DOHH2 (cell line): ENCODE measurements at regions not wholly inside any gene's neighbourhood (a gene's known extent, or its start where the extent isn't known, plus 50 kb on each side); places are given as distances from the start of the nearest gene placed in this dataset.

Experiments used
- CTCF ChIP-seq: fragments of 200-600 bp; sonication (generic); IDR thresholded peaks from one replicate; pipeline ENCODE4 v1.5.1; 2014; ENCODE audit warnings: antibody characterized with exemption, mild to moderate bottlenecking, low read depth, low read length; ENCODE audit not compliant: poor library complexity, severe bottlenecking
- EZH2phosphoT487 ChIP-seq: fragments of 200-600 bp; sonication (generic); IDR thresholded peaks from 2 replicates; pipeline ENCODE4 v1.6.1; 2017; ENCODE audit warnings: borderline replicate concordance, mild to moderate bottlenecking, antibody characterized with exemption, low read length, moderate library complexity, mixed read lengths

DNA sequence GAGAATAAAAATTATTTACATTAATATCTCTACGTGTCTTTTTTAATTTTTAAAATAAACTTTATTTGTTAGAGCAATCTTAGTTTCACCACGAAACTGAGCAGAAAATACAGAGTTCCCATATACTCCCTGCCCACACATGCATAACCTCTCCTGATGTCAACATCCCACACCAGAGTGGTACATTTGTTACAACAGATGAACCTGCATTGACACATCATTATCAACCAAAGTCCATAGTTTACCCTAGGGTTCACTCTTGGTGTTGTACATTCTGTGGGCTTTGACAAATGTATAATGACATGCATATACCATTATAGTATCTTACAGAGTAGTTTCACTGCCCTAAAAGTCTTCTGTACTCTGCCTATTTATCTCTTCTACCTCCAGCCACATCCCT lies 110.6 kb upstream of the OTUD4 start:
- TF ChIP-seq CTCF (no peak), EZH2phosphoT487 (no peak)
